IMR-90 (cell line): ENCODE measurements at regions not wholly inside any gene's neighbourhood (a gene's known extent, or its start where the extent isn't known, plus 50 kb on each side); places are given as distances from the start of the nearest gene placed in this dataset.

Source experiments
- ATAC-seq: fragments of 200-7000 bp; cut with Tn5 transposase; 2 replicates; pipeline ENCODE4 v1.9.1; 2020; ENCODE audit warnings: low read depth, mild to moderate bottlenecking, moderate library complexity
- BruUV-seq: library from RNA; stranded (reverse); fragments of 400-500 nt; replicated peaks from 2 replicates; lab custom pipeline; 2021; lab: Mats Ljungman, UMichigan
- CTCF ChIA-PET: fragments of 300-600 bp; formaldehyde crosslinking; extraction: SDS; loops from one replicate; lab custom pipeline; 2021; ENCODE audit warnings: antibody characterized with exemption; lab: Yijun Ruan, JAX
- POLR2A ChIA-PET: fragments of 300-600 bp; sonication (Branson Sonifier 250); formaldehyde crosslinking; loops from one replicate; lab custom pipeline; 2022; ENCODE audit warnings: antibody characterized with exemption; ENCODE audit not compliant: unreplicated experiment; lab: Charles Lee
- DNase-seq: peaks from one replicate; pipeline ENCODE4 v3.0.0; 2013
- H2AFZ ChIP-seq: replicated peaks from 2 replicates; pipeline ENCODE3; 2013; ENCODE audit warnings: low read length, mild to moderate bottlenecking; ENCODE audit not compliant: poor library complexity
- H2AK5ac ChIP-seq: 2 replicates; pipeline ENCODE4 v1.6.1; 2013; ENCODE audit warnings: low read depth, low read length, inconsistent platforms
- H2AK9ac ChIP-seq: replicated peaks from 2 replicates; pipeline ENCODE3; 2013; ENCODE audit warnings: mild to moderate bottlenecking, low read depth, low read length, moderate library complexity; ENCODE audit not compliant: poor library complexity
- H2BK120ac ChIP-seq: 2 replicates; pipeline ENCODE4 v1.6.1; 2013; ENCODE audit warnings: low read depth, low read length, inconsistent platforms
- H2BK15ac ChIP-seq: 3 replicates; pipeline ENCODE4 v1.6.1; 2013; ENCODE audit warnings: low read depth, low read length, inconsistent platforms
- H2BK20ac ChIP-seq: 2 replicates; pipeline ENCODE4 v1.6.1; 2013; ENCODE audit warnings: low read depth, mild to moderate bottlenecking, inconsistent platforms, low read length, moderate library complexity
- H2BK5ac ChIP-seq: 2 replicates; pipeline ENCODE4 v1.6.1; 2013; ENCODE audit warnings: mild to moderate bottlenecking, low read depth, low read length, inconsistent platforms; ENCODE audit not compliant: poor library complexity, severe bottlenecking
- H3K14ac ChIP-seq: replicated peaks from 2 replicates; pipeline ENCODE4 v1.6.1; 2013; ENCODE audit warnings: low read depth, low read length, inconsistent platforms
- H3K18ac ChIP-seq: 2 replicates; pipeline ENCODE4 v1.6.1; 2013; ENCODE audit warnings: low read depth, low read length, control low read depth
- H3K23ac ChIP-seq: 2 replicates; pipeline ENCODE4 v1.6.1; 2013; ENCODE audit warnings: low read depth, low read length, inconsistent platforms
- H3K27ac ChIP-seq: 2 replicates; pipeline ENCODE4 v1.5.1; 2013; ENCODE audit warnings: mild to moderate bottlenecking, control low read depth, low read length; ENCODE audit not compliant: insufficient read depth
- H3K27me3 ChIP-seq: 2 replicates; pipeline ENCODE4 v1.6.1; 2013; ENCODE audit warnings: low read length; ENCODE audit not compliant: control insufficient read depth, insufficient read depth
- H3K36me3 ChIP-seq: 2 replicates; pipeline ENCODE4 v1.6.1; 2013; ENCODE audit warnings: low read length, mixed read lengths; ENCODE audit not compliant: control insufficient read depth, insufficient read depth
- H3K4ac ChIP-seq: 2 replicates; pipeline ENCODE4 v1.6.1; 2013; ENCODE audit warnings: low read depth, low read length, inconsistent platforms
- H3K4me1 ChIP-seq: 2 replicates; pipeline ENCODE4 v1.6.1; 2013; ENCODE audit warnings: low read length, mixed read lengths; ENCODE audit not compliant: control insufficient read depth, insufficient read depth
- H3K4me2 ChIP-seq: 2 replicates; pipeline ENCODE4 v1.6.1; 2013; ENCODE audit warnings: low read depth, mild to moderate bottlenecking, control low read depth, low read length, moderate library complexity
- H3K4me3 ChIP-seq: 2 replicates; pipeline ENCODE4 v1.5.1; 2013; ENCODE audit warnings: low read depth, mild to moderate bottlenecking, control low read depth, low read length, moderate library complexity; ENCODE audit not compliant: insufficient read depth
- H3K56ac ChIP-seq: 2 replicates; pipeline ENCODE4 v1.6.1; 2013; ENCODE audit warnings: low read length, inconsistent platforms; ENCODE audit not compliant: insufficient read depth; ENCODE audit errors: extremely low read depth
- H3K79me1 ChIP-seq, 2 experiments: 2 replicates each; pipeline ENCODE4 v1.6.1; 2013; ENCODE audit warnings: low read length in 2 of 2, inconsistent platforms in 1 of 2, low read depth in 1 of 2
- H3K9ac ChIP-seq: 2 replicates; pipeline ENCODE4 v1.6.1; 2013; ENCODE audit warnings: low read depth, low read length, control low read depth
- H3K9me1 ChIP-seq: 2 replicates; pipeline ENCODE4 v1.6.1; 2013; ENCODE audit warnings: low read length, inconsistent platforms; ENCODE audit not compliant: insufficient read depth
- H3K9me3 ChIP-seq: 2 replicates; pipeline ENCODE4 v1.6.1; 2013; ENCODE audit warnings: low read length; ENCODE audit not compliant: control insufficient read depth, insufficient read depth
- H4K20me1 ChIP-seq: 2 replicates; pipeline ENCODE4 v1.6.1; 2013; ENCODE audit warnings: low read length, inconsistent platforms; ENCODE audit not compliant: insufficient read depth
- H4K5ac ChIP-seq: 2 replicates; pipeline ENCODE4 v1.6.1; 2013; ENCODE audit warnings: mild to moderate bottlenecking, low read depth, low read length, control low read depth
- H4K8ac ChIP-seq, 2 experiments: 2 replicates each; pipeline ENCODE4 v1.6.1; 2013; ENCODE audit warnings: low read depth in 2 of 2, low read length in 2 of 2, control low read depth in 1 of 2, inconsistent platforms in 1 of 2
- H4K91ac ChIP-seq: 2 replicates; pipeline ENCODE4 v1.6.1; 2013; ENCODE audit warnings: low read depth, low read length, inconsistent platforms; ENCODE audit not compliant: insufficient read depth
- CEBPB ChIP-seq: IDR thresholded peaks from 2 replicates; pipeline ENCODE4 v1.6.1; 2012; ENCODE audit warnings: low read depth, low read length, improper control_type of control experiment
- CHD1 ChIP-seq: IDR thresholded peaks from 2 replicates; pipeline ENCODE4 v1.6.1; 2012; ENCODE audit warnings: low read depth, low read length, improper control_type of control experiment
- WGBS, 2 experiments: methylation state at CpG; one replicate each; pipeline versions ENCODE4 v1.1.5 to v1.1.7; 2013; ENCODE audit warnings: missing lambda C conversion rate in 2 of 2; ENCODE audit not compliant: insufficient read length in 1 of 2; ENCODE audit errors: extremely low coverage in 2 of 2; 5-methylcytosine and 5-hydroxymethylcytosine counted together
- dilution Hi-C: fragments of 300-500 bp; cut with HindIII; formaldehyde crosslinking; loops from one replicate; pipeline ENCODE4 v1.14.3; 2018; ENCODE audit warnings: low sequenced_read_pairs; ENCODE audit not compliant: unreplicated experiment
- in situ Hi-C: fragments of 300-500 bp; cut with MboI; formaldehyde crosslinking; loops from 3 replicates; pipeline ENCODE4 v1.14.3; 2019; ENCODE audit warnings: low sequenced_read_pairs, inconsistent platforms, mixed read lengths
- intact Hi-C: fragments of 100-400 bp; cut with micrococcal nuclease; formaldehyde crosslinking; loops from 2 replicates; pipeline ENCODE4 v1.10.0; 2022

DNA sequence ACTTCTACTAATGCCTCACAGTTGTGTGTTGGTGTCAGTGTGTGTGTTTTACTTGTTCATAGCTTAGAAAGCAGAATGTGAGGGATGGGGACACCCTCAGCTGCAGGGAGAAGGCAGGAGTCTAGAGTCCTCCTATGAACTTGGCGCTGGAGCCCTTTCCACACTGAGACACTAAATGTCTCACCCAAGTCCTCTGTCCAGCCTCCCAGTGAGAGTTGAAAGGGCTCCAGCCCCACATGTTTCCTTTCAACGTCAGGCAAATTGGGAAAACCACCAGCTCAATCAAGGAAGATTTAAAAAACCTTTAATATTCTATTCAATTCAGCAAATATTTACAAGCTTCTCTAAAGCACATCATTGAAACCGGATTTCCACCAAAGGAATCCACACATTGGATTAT, 167.6 kb upstream of the MSX2 start:
- no peaks in the 10 kb centered on the region for H3K36me3 ChIP-seq
- TF ChIP-seq CHD1 (no peak), CEBPB (no peak)
- H3K56ac ChIP-seq = no peak overlapping the region
- POLR2A ChIA-PET = interaction anchor here (0.7 kb wide), 1 partner anchor 22 kb away, joined by 3 read pairs; no protein-coding TSS in a partner anchor
- DNase-seq = peak; percentile 18
- no peak overlapping the region for H3K4me2 ChIP-seq
- WGBS, 2 experiments = no CpG with 5 or more reads among the region's 3 CpGs
- no peak overlapping the region for H2BK120ac ChIP-seq
- H3K9me3 ChIP-seq = no peaks in the 10 kb centered on the region
- no peak overlapping the region for H2BK5ac ChIP-seq
- BruUV-seq = no TSS peak
- H4K8ac ChIP-seq = 0 out of 4 replicates have a peak overlapping the region, but pooled peaks of 1 of the 2 experiments have one; percentile 9
- H4K5ac ChIP-seq = no peak overlapping the region
- H4K91ac ChIP-seq = peak overlapping the region; percentile 66; the same call in 1 of the 2 replicates
- intact Hi-C loops (no loop called here), dilution Hi-C loops (no loop called here), in situ Hi-C loops (no loop called here)
- no peak overlapping the region for H3K23ac ChIP-seq
- H3K4me3 ChIP-seq = no peak overlapping the region
- no peak overlapping the region for H3K14ac ChIP-seq
- H2BK20ac ChIP-seq = no peak overlapping the region
- H3K79me1 ChIP-seq = no peaks in the 10 kb centered on the region
- H3K18ac ChIP-seq = peak overlapping the region; percentile 28; the same call in 1 of the 2 replicates
- peak overlapping the region; percentile 51; the same call in 1 of the 2 replicates for H3K4ac ChIP-seq
- H2BK15ac ChIP-seq = peak overlapping the region; percentile 42; the same call in 1 of the 3 replicates
- H3K4me1 ChIP-seq = peaks cover 10% of the 10 kb centered on the region
- CTCF ChIA-PET = interaction anchor here (0.6 kb wide), 2 partner anchors 73 to 624 kb away, joined by 4 read pairs; no protein-coding TSS in a partner anchor
- no peak overlapping the region for H3K9ac ChIP-seq
- H3K27me3 ChIP-seq = no peaks in the 10 kb centered on the region
- no peak overlapping the region for H2AK9ac ChIP-seq
- H4K20me1 ChIP-seq = no peaks in the 10 kb centered on the region
- H3K27ac ChIP-seq = no peak overlapping the region
- no peak for ATAC-seq
- H2AFZ ChIP-seq = no peak overlapping the region
- no peak overlapping the region; the same call in 1 of the 2 replicates for H2AK5ac ChIP-seq
- no peaks in the 10 kb centered on the region for H3K9me1 ChIP-seq
